VCaP (cell line): ENCODE measurements at regions not wholly inside any gene's neighbourhood (a gene's known extent, or its start where the extent isn't known, plus 50 kb on each side); places are given as distances from the start of the nearest gene placed in this dataset.
"Not testable (repeated sequence)": the region's sequence is repeated elsewhere in the genome, so short reads cannot be mapped to it uniquely, and the experiment has no call there.

ENCODE experiments used
- H3K27ac ChIP-seq: fragments of 450-650 bp; 2 replicates; pipeline ENCODE4 v1.5.1; 2017
- TF ChIP-seq, protein P1 (sequence below): fragments of 450-650 bp; conservative IDR thresholded peaks from 2 replicates; pipeline ENCODE4 v1.5.1; 2017; ENCODE audit warnings: mild to moderate bottlenecking, moderate library complexity

DNA sequence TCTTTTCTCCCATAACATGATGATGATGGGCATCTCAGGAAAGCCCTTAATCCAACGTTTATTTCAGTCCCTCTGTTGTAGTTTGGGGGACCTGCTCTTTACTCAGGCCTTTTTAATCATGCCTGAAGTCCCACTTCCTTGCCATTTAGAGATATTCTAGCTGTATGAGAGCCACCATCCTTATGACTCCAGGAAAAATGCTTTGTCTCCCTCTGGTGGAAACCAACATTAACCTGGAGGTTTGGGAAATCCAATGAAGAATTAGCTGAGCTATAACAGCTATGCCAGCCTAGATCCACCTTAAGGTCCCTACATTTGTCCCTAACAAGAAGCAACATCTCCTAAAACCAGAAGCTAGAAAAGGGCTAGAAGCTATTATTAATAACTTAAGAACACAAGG, 1399.1 kb downstream of the LRFN5 start:
- H3K27ac ChIP-seq, result no peak overlapping the region
- TF ChIP-seq, protein P1, sequence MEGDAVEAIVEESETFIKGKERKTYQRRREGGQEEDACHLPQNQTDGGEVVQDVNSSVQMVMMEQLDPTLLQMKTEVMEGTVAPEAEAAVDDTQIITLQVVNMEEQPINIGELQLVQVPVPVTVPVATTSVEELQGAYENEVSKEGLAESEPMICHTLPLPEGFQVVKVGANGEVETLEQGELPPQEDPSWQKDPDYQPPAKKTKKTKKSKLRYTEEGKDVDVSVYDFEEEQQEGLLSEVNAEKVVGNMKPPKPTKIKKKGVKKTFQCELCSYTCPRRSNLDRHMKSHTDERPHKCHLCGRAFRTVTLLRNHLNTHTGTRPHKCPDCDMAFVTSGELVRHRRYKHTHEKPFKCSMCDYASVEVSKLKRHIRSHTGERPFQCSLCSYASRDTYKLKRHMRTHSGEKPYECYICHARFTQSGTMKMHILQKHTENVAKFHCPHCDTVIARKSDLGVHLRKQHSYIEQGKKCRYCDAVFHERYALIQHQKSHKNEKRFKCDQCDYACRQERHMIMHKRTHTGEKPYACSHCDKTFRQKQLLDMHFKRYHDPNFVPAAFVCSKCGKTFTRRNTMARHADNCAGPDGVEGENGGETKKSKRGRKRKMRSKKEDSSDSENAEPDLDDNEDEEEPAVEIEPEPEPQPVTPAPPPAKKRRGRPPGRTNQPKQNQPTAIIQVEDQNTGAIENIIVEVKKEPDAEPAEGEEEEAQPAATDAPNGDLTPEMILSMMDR, result no peak

- TF ChIP-seq, protein P1, result no peak
These were observed 1397.2 kb downstream of the LRFN5 start for GRCh38 chr14:43003845-43004244.

GRCh38 chr14:43001731-43002130, 1395.1 kb downstream of the LRFN5 start:
- no peak overlapping the region for H3K27ac ChIP-seq
- TF ChIP-seq, protein P1, result no peak

More at GRCh38 chr14:43003845-43004244, 1397.2 kb downstream of the LRFN5 start:
- H3K27ac ChIP-seq, result no peak overlapping the region

- TF ChIP-seq, protein P1, result no peak
- H3K27ac ChIP-seq, result no peak overlapping the region
These were observed 1387.5 kb downstream of the LRFN5 start for GRCh38 chr14:42994051-42994736.

GRCh38 chr14:42992930-42993329, 1386.3 kb downstream of the LRFN5 start:
- TF ChIP-seq, protein P1, result no peak

DNA sequence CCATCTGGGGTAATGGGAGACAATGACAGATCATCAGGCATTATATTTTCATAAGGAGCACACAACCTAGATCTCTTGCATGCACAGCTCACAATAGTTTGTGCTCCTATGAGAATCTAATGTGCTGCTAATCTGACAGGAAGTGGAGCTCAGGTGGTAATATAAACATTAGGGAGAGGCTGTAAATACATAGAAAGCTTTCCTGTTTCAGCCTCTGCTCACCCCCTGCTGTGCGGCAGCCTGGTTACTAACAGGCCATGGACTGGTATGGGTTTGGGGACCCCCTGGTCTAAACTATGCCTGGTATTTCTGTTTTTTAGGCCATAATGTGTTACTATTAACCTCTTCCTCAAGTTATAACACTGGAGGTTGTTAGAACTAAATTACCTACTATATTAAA, 1373.7 kb downstream of the LRFN5 start:
- TF ChIP-seq, protein P1, result no peak
- no peak overlapping the region for H3K27ac ChIP-seq

More at GRCh38 chr14:42992930-42993329, 1386.3 kb downstream of the LRFN5 start:
- no peak overlapping the region for H3K27ac ChIP-seq

GRCh38 chr14:42973171-42973570, 1366.5 kb downstream of the LRFN5 start:
- not testable (repeated sequence) for H3K27ac ChIP-seq

DNA sequence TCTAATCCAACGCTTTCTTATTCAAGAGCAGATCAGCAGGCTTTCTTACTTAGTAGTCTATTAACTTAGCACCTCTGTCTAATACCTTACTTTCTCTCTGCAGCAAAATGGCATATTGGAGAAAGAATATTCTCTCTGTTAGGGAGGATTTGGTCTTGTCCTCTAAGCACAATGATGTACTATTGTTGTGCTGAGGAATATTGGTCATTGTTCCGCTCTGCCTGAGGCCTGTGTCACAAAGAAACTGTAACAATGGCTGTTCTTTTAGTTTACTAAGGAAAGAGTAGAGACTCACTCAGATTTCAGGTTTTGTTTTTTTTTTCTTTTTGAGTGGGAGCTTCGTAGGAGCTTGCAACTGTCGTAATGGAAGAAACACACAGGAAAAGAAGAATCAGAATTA, 1358.8 kb downstream of the LRFN5 start:
- no peak overlapping the region for H3K27ac ChIP-seq
- TF ChIP-seq, protein P1, result no peak
